Trophoblast cell (in vitro differentiated cells and primary cell): ENCODE measurements at regions not wholly inside any gene's neighbourhood (a gene's known extent, or its start where the extent isn't known, plus 50 kb on each side); places are given as distances from the start of the nearest gene placed in this dataset.

ENCODE experiments used
- DNase-seq, 2 donors: peaks; one replicate each; pipeline ENCODE4 v3.0.0-alpha.2; 2016
- H2AFZ ChIP-seq: 2 replicates; pipeline ENCODE4 v1.6.1; 2013; ENCODE audit warnings: low read length, moderate library complexity, mild to moderate bottlenecking; ENCODE audit not compliant: insufficient read depth, poor library complexity
- H2AK5ac ChIP-seq: 2 replicates; pipeline ENCODE4 v1.6.1; 2013; ENCODE audit warnings: mild to moderate bottlenecking, low read length
- H2BK120ac ChIP-seq: 2 replicates; pipeline ENCODE4 v1.6.1; 2013; ENCODE audit warnings: low read length, mild to moderate bottlenecking, moderate library complexity; ENCODE audit not compliant: insufficient read depth, poor library complexity
- H2BK12ac ChIP-seq: 2 replicates; pipeline ENCODE4 v1.6.1; 2013; ENCODE audit warnings: mild to moderate bottlenecking, low read length, moderate library complexity
- H2BK5ac ChIP-seq: 2 replicates; pipeline ENCODE4 v1.6.1; 2013; ENCODE audit warnings: low read length, low read depth, moderate library complexity, mild to moderate bottlenecking; ENCODE audit not compliant: poor library complexity
- H3K14ac ChIP-seq: 2 replicates; pipeline ENCODE4 v1.6.1; 2013; ENCODE audit warnings: mild to moderate bottlenecking, low read length
- H3K18ac ChIP-seq: 2 replicates; pipeline ENCODE4 v1.6.1; 2013; ENCODE audit warnings: mild to moderate bottlenecking, low read length
- H3K23ac ChIP-seq: 2 replicates; pipeline ENCODE4 v1.6.1; 2013; ENCODE audit warnings: low read length
- H3K27ac ChIP-seq: 2 replicates; pipeline ENCODE4 v1.5.1; 2013; ENCODE audit warnings: low read depth, mild to moderate bottlenecking, inconsistent platforms, low read length, moderate library complexity
- H3K27me3 ChIP-seq: 2 replicates; pipeline ENCODE4 v1.6.1; 2013; ENCODE audit warnings: inconsistent platforms, mild to moderate bottlenecking, low read length, moderate library complexity; ENCODE audit not compliant: insufficient read depth
- H3K36me3 ChIP-seq, 2 experiments: 1 replicate in 1 of 2; 2 replicates in 1 of 2; pipeline ENCODE4 v1.6.1; 2013; ENCODE audit warnings: low read length in 2 of 2, mild to moderate bottlenecking in 2 of 2, moderate library complexity in 1 of 2; ENCODE audit not compliant: insufficient read depth in 2 of 2, control insufficient read depth in 1 of 2
- H3K4ac ChIP-seq: 2 replicates; pipeline ENCODE4 v1.6.1; 2013; ENCODE audit warnings: low read depth, mild to moderate bottlenecking, low read length, moderate library complexity
- H3K4me1 ChIP-seq, 2 experiments: 1 replicate in 1 of 2; 2 replicates in 1 of 2; pipeline ENCODE4 v1.6.1; 2013; ENCODE audit warnings: low read length in 2 of 2, mild to moderate bottlenecking in 2 of 2, moderate library complexity in 1 of 2; ENCODE audit not compliant: insufficient read depth in 2 of 2, control insufficient read depth in 1 of 2
- H3K4me2 ChIP-seq: 2 replicates; pipeline ENCODE4 v1.6.1; 2013; ENCODE audit warnings: inconsistent platforms, mild to moderate bottlenecking, low read length, moderate library complexity
- H3K4me3 ChIP-seq: 2 replicates; pipeline ENCODE4 v1.5.1; 2013; ENCODE audit warnings: mild to moderate bottlenecking, low read depth, low read length, inconsistent platforms
- H3K79me1 ChIP-seq: one replicate; pipeline ENCODE4 v1.6.1; 2013; ENCODE audit warnings: low read length
- H3K79me2 ChIP-seq: 2 replicates; pipeline ENCODE4 v1.6.1; 2013; ENCODE audit warnings: low read length, mild to moderate bottlenecking; ENCODE audit not compliant: control insufficient read depth, insufficient read depth, poor library complexity
- H3K9ac ChIP-seq: 2 replicates; pipeline ENCODE4 v1.6.1; 2013; ENCODE audit warnings: mild to moderate bottlenecking, low read length
- H3K9me3 ChIP-seq: 2 replicates; pipeline ENCODE4 v1.6.1; 2013; ENCODE audit warnings: low read depth, mild to moderate bottlenecking, control low read depth, inconsistent platforms, low read length; ENCODE audit not compliant: insufficient read depth
- H4K12ac ChIP-seq: 2 replicates; pipeline ENCODE4 v1.6.1; 2013; ENCODE audit warnings: low read depth, mild to moderate bottlenecking, low read length, moderate library complexity
- H4K8ac ChIP-seq: 2 replicates; pipeline ENCODE4 v1.6.1; 2013; ENCODE audit warnings: low read depth, mild to moderate bottlenecking, low read length, moderate library complexity
- H4K91ac ChIP-seq: one replicate; pipeline ENCODE4 v1.6.1; 2013; ENCODE audit warnings: low read depth, mild to moderate bottlenecking, low read length, moderate library complexity
- WGBS: extraction: QIAGEN DNeasy Blood & Tissue Kit; methylation state at CpG from one replicate; pipeline ENCODE4 v1.1.7; 2013; ENCODE audit warnings: missing lambda C conversion rate; ENCODE audit not compliant: insufficient read length, insufficient coverage; ENCODE audit errors: extremely low coverage; 5-methylcytosine and 5-hydroxymethylcytosine counted together

DNA sequence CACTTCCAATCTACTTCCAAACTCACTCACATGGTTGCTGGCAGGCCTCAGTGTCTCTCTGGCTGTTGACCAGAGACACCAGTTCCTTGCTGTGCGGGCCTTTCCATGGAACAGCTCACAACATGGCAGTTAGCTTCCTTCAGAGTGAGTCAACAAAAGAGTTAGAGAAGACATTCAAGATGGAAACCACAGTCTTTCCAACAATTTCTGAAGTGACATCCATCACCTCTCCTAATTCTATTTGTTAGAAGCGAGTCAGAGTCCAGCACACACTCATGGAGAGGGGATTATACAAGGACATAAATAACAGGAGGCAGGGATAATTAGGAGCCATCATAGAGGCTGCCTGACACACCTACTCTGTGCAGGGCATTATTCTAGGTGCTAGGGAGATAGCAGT is 62.5 kb upstream of the TMEM164 start:
- Histone ChIP-seq H3K27ac (no peak overlapping the region), H3K18ac (no peak overlapping the region), H2BK12ac (no peak overlapping the region), H2BK5ac (no peak overlapping the region), H3K23ac (no peak overlapping the region), H3K9me3 (no peaks in the 10 kb centered on the region), H3K27me3 (no peaks in the 10 kb centered on the region), H3K36me3 (no peaks in the 10 kb centered on the region), H3K79me1 (peaks cover 2% of the 10 kb centered on the region), H3K4me2 (no peak overlapping the region), H4K12ac (no peak overlapping the region), H2AFZ (no peak overlapping the region), H3K79me2 (no peaks in the 10 kb centered on the region), H3K4ac (no peak overlapping the region), H3K14ac (no peak overlapping the region), H3K4me3 (no peak overlapping the region), H4K91ac (no peak overlapping the region), H2BK120ac (no peak overlapping the region), H4K8ac (no peak overlapping the region), H3K9ac (no peak overlapping the region), H2AK5ac (no peak overlapping the region), H3K4me1 (no peaks in the 10 kb centered on the region)
- WGBS, result no CpG with 5 or more reads among the region's 2 CpGs
- no peak for DNase-seq

- no peak overlapping the region for H3K23ac ChIP-seq
- H3K4me3 ChIP-seq, result no peak overlapping the region
- H3K4me1 ChIP-seq, result no peaks in the 10 kb centered on the region
- no peak overlapping the region for H2BK12ac ChIP-seq
- H4K8ac ChIP-seq, result no peak overlapping the region
- no peak overlapping the region for H3K4ac ChIP-seq
- H3K9me3 ChIP-seq, result no peaks in the 10 kb centered on the region
- no peak overlapping the region for H3K18ac ChIP-seq
- no peak overlapping the region for H2BK120ac ChIP-seq
- no peak overlapping the region for H2AFZ ChIP-seq
- H3K79me1 ChIP-seq, result no peaks in the 10 kb centered on the region
- H3K4me2 ChIP-seq, result no peak overlapping the region
- H3K9ac ChIP-seq, result no peak overlapping the region
- H3K36me3 ChIP-seq, result no peaks in the 10 kb centered on the region
- no peak for DNase-seq
- H2BK5ac ChIP-seq, result no peak overlapping the region
- no peaks in the 10 kb centered on the region for H3K27me3 ChIP-seq
- H4K12ac ChIP-seq, result no peak overlapping the region
- H2AK5ac ChIP-seq, result no peak overlapping the region
- H3K14ac ChIP-seq, result no peak overlapping the region
- H3K79me2 ChIP-seq, result no peaks in the 10 kb centered on the region
- H4K91ac ChIP-seq, result no peak overlapping the region
- WGBS, result no CpG with 5 or more reads among the region's 2 CpGs
- H3K27ac ChIP-seq, result no peak overlapping the region
These were observed 59.7 kb upstream of the TMEM164 start for GRCh38 chrX:109943092-109943739.

- no peak overlapping the region for H3K9ac ChIP-seq
- H4K12ac ChIP-seq, result no peak overlapping the region
- no peak overlapping the region for H3K14ac ChIP-seq
- no peaks in the 10 kb centered on the region for H3K27me3 ChIP-seq
- no peak overlapping the region for H2AK5ac ChIP-seq
- H3K4ac ChIP-seq, result no peak overlapping the region
- H3K27ac ChIP-seq, result no peak overlapping the region
- no peak overlapping the region for H2AFZ ChIP-seq
- H3K4me3 ChIP-seq, result no peak overlapping the region
- no CpG with 5 or more reads among the region's 1 CpG for WGBS
- no peaks in the 10 kb centered on the region for H3K79me2 ChIP-seq
- H3K36me3 ChIP-seq, result no peaks in the 10 kb centered on the region
- H2BK5ac ChIP-seq, result no peak overlapping the region
- no peak overlapping the region for H2BK120ac ChIP-seq
- no peaks in the 10 kb centered on the region for H3K9me3 ChIP-seq
- no peak for DNase-seq
- H4K8ac ChIP-seq, result no peak overlapping the region
- no peaks in the 10 kb centered on the region for H3K4me1 ChIP-seq
- H2BK12ac ChIP-seq, result no peak overlapping the region
- H4K91ac ChIP-seq, result no peak overlapping the region
- no peaks in the 10 kb centered on the region for H3K79me1 ChIP-seq
- no peak overlapping the region for H3K18ac ChIP-seq
- no peak overlapping the region for H3K23ac ChIP-seq
- H3K4me2 ChIP-seq, result no peak overlapping the region
These were observed 59.2 kb upstream of the TMEM164 start for GRCh38 chrX:109943740-109944092.

DNA sequence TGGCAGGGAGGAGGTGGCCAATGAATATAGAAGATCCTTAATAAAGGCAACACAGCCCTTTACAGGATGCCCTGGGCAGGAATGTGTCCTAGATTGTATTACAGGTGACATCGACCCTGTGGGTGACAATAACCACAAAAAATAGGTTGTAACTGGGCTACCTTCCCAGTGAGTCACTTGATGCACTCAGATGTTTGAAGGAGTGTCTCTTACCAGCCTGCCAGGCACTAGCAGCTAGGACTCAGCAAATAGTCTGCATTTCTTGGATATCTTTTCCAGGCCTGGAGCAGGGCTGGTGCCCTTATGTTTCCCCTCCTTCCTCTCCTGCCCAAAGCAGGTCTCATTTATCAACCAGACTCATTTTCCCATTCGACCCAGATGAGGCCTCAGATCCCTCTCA is 50.9 kb upstream of the TMEM164 start:
- Histone ChIP-seq H3K18ac (no peak overlapping the region), H3K4me1 (peaks cover 0 to 3% of the 10 kb centered on the region in 2 experiments), H3K14ac (no peak overlapping the region), H3K27ac (no peak overlapping the region), H3K79me1 (no peaks in the 10 kb centered on the region), H3K27me3 (no peaks in the 10 kb centered on the region), H3K4me2 (no peak overlapping the region), H2AK5ac (no peak overlapping the region), H2BK12ac (no peak overlapping the region), H3K4me3 (no peak overlapping the region), H3K79me2 (no peaks in the 10 kb centered on the region), H2BK5ac (no peak overlapping the region), H3K23ac (no peak overlapping the region), H2BK120ac (no peak overlapping the region), H3K36me3 (no peaks in the 10 kb centered on the region), H4K12ac (no peak overlapping the region), H4K91ac (no peak overlapping the region), H3K9me3 (no peaks in the 10 kb centered on the region), H4K8ac (no peak overlapping the region), H2AFZ (no peak overlapping the region), H3K9ac (no peak overlapping the region), H3K4ac (no peak overlapping the region)
- peak; percentile 54 to 75 for DNase-seq
- WGBS, result no CpG with 5 or more reads among the region's 2 CpGs
